ENCODE measurements at regions not wholly inside any gene's neighbourhood (a gene's known extent, or its start where the extent isn't known, plus 50 kb on each side); places are given as distances from the start of the nearest gene placed in this dataset.
"Not testable (repeated sequence)": the region's sequence is repeated elsewhere in the genome, so short reads cannot be mapped to it uniquely, and the experiment has no call there.

- no peak for DNase-seq
Measured at GRCh38 chr3:35215525-35216500, 423.5 kb upstream of the ARPP21 start.

- DNase-seq = no peak
Measured at GRCh38 chr3:35216501-35217266, 422.6 kb upstream of the ARPP21 start.

GRCh38 chr3:35223632-35224394, 415.5 kb upstream of the ARPP21 start:
- no peak for DNase-seq

GRCh38 chr3:35224565-35225295, 414.6 kb upstream of the ARPP21 start:
- no peak for DNase-seq

GRCh38 chr3:35241236-35241635, 398.1 kb upstream of the ARPP21 start:
- no peak for DNase-seq

- no peak for DNase-seq
Measured at GRCh38 chr3:35254917-35255316, 384.4 kb upstream of the ARPP21 start.

GRCh38 chr3:35257641-35258040, 381.7 kb upstream of the ARPP21 start:
- DNase-seq = no peak

- DNase-seq = no peak
Measured at GRCh38 chr3:35262406-35262805, 376.9 kb upstream of the ARPP21 start.

- DNase-seq = no peak
Measured at GRCh38 chr3:35263477-35263876, 375.8 kb upstream of the ARPP21 start.

GRCh38 chr3:35266065-35266464, 373.3 kb upstream of the ARPP21 start:
- DNase-seq = not testable (repeated sequence)

GRCh38 chr3:35275768-35276167, 363.6 kb upstream of the ARPP21 start:
- DNase-seq = no peak

- DNase-seq = no peak
Measured at GRCh38 chr3:35276568-35276967, 362.8 kb upstream of the ARPP21 start.

GRCh38 chr3:35291471-35292236, 347.7 kb upstream of the ARPP21 start:
- no peak for DNase-seq

- no peak for DNase-seq
Measured at GRCh38 chr3:35292568-35292967, 346.8 kb upstream of the ARPP21 start.

GRCh38 chr3:35295906-35296305, 343.4 kb upstream of the ARPP21 start:
- no peak for DNase-seq

- no peak for DNase-seq
Measured at GRCh38 chr3:35296533-35296932, 342.8 kb upstream of the ARPP21 start.

- not testable (repeated sequence) for DNase-seq
Measured at GRCh38 chr3:35296944-35297343, 342.4 kb upstream of the ARPP21 start.

GRCh38 chr3:35305406-35305805, 333.9 kb upstream of the ARPP21 start:
- DNase-seq = no peak

GRCh38 chr3:35307296-35307695, 332.0 kb upstream of the ARPP21 start:
- no peak for DNase-seq

GRCh38 chr3:35316841-35317240, 322.5 kb upstream of the ARPP21 start:
- DNase-seq = not testable (repeated sequence)

- no peak for DNase-seq
Measured at GRCh38 chr3:35320646-35321407, 318.5 kb upstream of the ARPP21 start.
